Endodermal cell (in vitro differentiated cells): ENCODE measurements at regions not wholly inside any gene's neighbourhood (a gene's known extent, or its start where the extent isn't known, plus 50 kb on each side); places are given as distances from the start of the nearest gene placed in this dataset.
A peak's percentile ranks its signal among the peaks of the same experiment; 100 is the strongest.

Experiments
- DNase-seq: peaks from one replicate; pipeline ENCODE4 v3.0.0-alpha.2; 2017
- H3K27ac ChIP-seq: 2 replicates; pipeline ENCODE4 v1.5.1; 2013; ENCODE audit warnings: mild to moderate bottlenecking, low read depth, low read length, moderate library complexity
- H3K27me3 ChIP-seq: 2 replicates; pipeline ENCODE4 v1.6.1; 2013; ENCODE audit warnings: mild to moderate bottlenecking, low read length, moderate library complexity; ENCODE audit not compliant: insufficient read depth, control insufficient read depth, poor library complexity, severe bottlenecking
- H3K36me3 ChIP-seq: 2 replicates; pipeline ENCODE4 v1.7.0; 2013; ENCODE audit warnings: mild to moderate bottlenecking, low read length, moderate library complexity; ENCODE audit not compliant: control insufficient read depth, insufficient read depth
- H3K4me1 ChIP-seq: one replicate; pipeline ENCODE4 v1.7.0; 2013; ENCODE audit warnings: low read length; ENCODE audit not compliant: control insufficient read depth, insufficient read depth
- H3K4me3 ChIP-seq: 2 replicates; pipeline ENCODE4 v1.5.1; 2013; ENCODE audit warnings: mild to moderate bottlenecking, low read length, moderate library complexity
- H3K9ac ChIP-seq: 2 replicates; pipeline ENCODE4 v1.6.1; 2013; ENCODE audit warnings: mild to moderate bottlenecking, low read length, moderate library complexity; ENCODE audit not compliant: poor library complexity, severe bottlenecking; ENCODE audit errors: extremely low read depth
- H3K9me3 ChIP-seq: 2 replicates; pipeline ENCODE4 v1.6.1; 2013; ENCODE audit warnings: mild to moderate bottlenecking, low read length, moderate library complexity; ENCODE audit not compliant: control insufficient read depth
- H3K27ac Mint-ChIP-seq: 2 replicates; pipeline ENCODE4 v1.8.0; 2020; ENCODE audit warnings: mixed read lengths
- H3K27me3 Mint-ChIP-seq: 2 replicates; pipeline ENCODE4 v1.8.0; 2021; ENCODE audit warnings: mild to moderate bottlenecking, mixed read lengths; ENCODE audit not compliant: insufficient read depth
- H3K36me3 Mint-ChIP-seq: 2 replicates; pipeline ENCODE4 v1.8.0; 2020; ENCODE audit warnings: low read depth, mixed read lengths
- H3K4me1 Mint-ChIP-seq: 2 replicates; pipeline ENCODE4 v1.8.0; 2020; ENCODE audit warnings: mixed read lengths
- H3K4me3 Mint-ChIP-seq: 2 replicates; pipeline ENCODE4 v1.8.0; 2020; ENCODE audit warnings: mild to moderate bottlenecking, moderate library complexity, mixed read lengths
- H3K9me3 Mint-ChIP-seq: 2 replicates; pipeline ENCODE4 v1.8.0; 2020; ENCODE audit warnings: mild to moderate bottlenecking, mixed read lengths
- CTCF ChIP-seq: fragments of 200-600 bp; sonication (generic); conservative IDR thresholded peaks from 2 replicates; pipeline ENCODE4 v1.5.0; 2021; ENCODE audit warnings: antibody characterized with exemption, mild to moderate bottlenecking
- WGBS, 2 experiments: methylation state at CpG; one replicate each; pipeline versions ENCODE4 v1.1.5 to v1.1.7; 2013; ENCODE audit warnings: missing lambda C conversion rate in 2 of 2, mixed read lengths in 1 of 2; ENCODE audit not compliant: insufficient coverage in 1 of 2, insufficient read length in 1 of 2; 5-methylcytosine and 5-hydroxymethylcytosine counted together

GRCh38 chr15:70202756-70203155 lies 105.0 kb upstream of the TLE3 start:
- H3K27me3 ChIP-seq, result peaks cover 47% of the 10 kb centered on the region
- H3K27ac Mint-ChIP-seq, result no peak overlapping the region
- DNase-seq, result no peak
- peaks cover 54% of the 10 kb centered on the region for H3K27me3 Mint-ChIP-seq
- no peak overlapping the region for H3K4me3 Mint-ChIP-seq
- no peak overlapping the region for H3K27ac ChIP-seq
- H3K4me1 Mint-ChIP-seq, result peaks cover 5% of the 10 kb centered on the region
- no peaks in the 10 kb centered on the region for H3K4me1 ChIP-seq
- H3K4me3 ChIP-seq, result no peak overlapping the region
- 81 to 83% methylated on average over 2 of the region's 2 CpGs for WGBS, 2 experiments
- no peaks in the 10 kb centered on the region for H3K9me3 ChIP-seq
- H3K9ac ChIP-seq, result no peak overlapping the region
- no peaks in the 10 kb centered on the region for H3K36me3 ChIP-seq
- no peaks in the 10 kb centered on the region for H3K9me3 Mint-ChIP-seq
- no peak for TF ChIP-seq CTCF
- H3K36me3 Mint-ChIP-seq, result no peaks in the 10 kb centered on the region

- no peak overlapping the region for H3K4me3 ChIP-seq
- H3K36me3 Mint-ChIP-seq, result no peaks in the 10 kb centered on the region
- no peak for DNase-seq
- peaks cover under 1% of the 10 kb centered on the region for H3K4me1 ChIP-seq
- no peak overlapping the region for H3K4me3 Mint-ChIP-seq
- peaks cover 43% of the 10 kb centered on the region for H3K27me3 ChIP-seq
- H3K27ac Mint-ChIP-seq, result no peak overlapping the region
- H3K36me3 ChIP-seq, result no peaks in the 10 kb centered on the region
- H3K9ac ChIP-seq, result no peak overlapping the region
- TF ChIP-seq CTCF, result no peak
- H3K9me3 Mint-ChIP-seq, result no peaks in the 10 kb centered on the region
- peaks cover 61% of the 10 kb centered on the region for H3K27me3 Mint-ChIP-seq
- H3K4me1 Mint-ChIP-seq, result peaks cover 13% of the 10 kb centered on the region
- WGBS, 2 experiments, result 90 to 100% methylated on average over 1 to 6 of the region's 6 CpGs
- no peaks in the 10 kb centered on the region for H3K9me3 ChIP-seq
- H3K27ac ChIP-seq, result no peak overlapping the region
Observed at GRCh38 chr15:70201425-70201775, 103.7 kb upstream of the TLE3 start.

- H3K9me3 ChIP-seq, result no peaks in the 10 kb centered on the region
- 94 to 96% methylated on average over 15 to 23 of the region's 23 CpGs for WGBS, 2 experiments
- TF ChIP-seq CTCF, result no peak
- no peak overlapping the region for H3K4me3 Mint-ChIP-seq
- DNase-seq, result peak; percentile 12
- peaks cover 18% of the 10 kb centered on the region for H3K4me1 Mint-ChIP-seq
- H3K4me1 ChIP-seq, result peaks cover 7% of the 10 kb centered on the region
- no peaks in the 10 kb centered on the region for H3K36me3 ChIP-seq
- H3K4me3 ChIP-seq, result no peak overlapping the region
- H3K9ac ChIP-seq, result no peak overlapping the region
- H3K36me3 Mint-ChIP-seq, result no peaks in the 10 kb centered on the region
- H3K27ac ChIP-seq, result no peak overlapping the region
- peaks cover 38% of the 10 kb centered on the region for H3K27me3 ChIP-seq
- peaks cover 59% of the 10 kb centered on the region for H3K27me3 Mint-ChIP-seq
- no peak overlapping the region for H3K27ac Mint-ChIP-seq
- no peaks in the 10 kb centered on the region for H3K9me3 Mint-ChIP-seq
Observed at GRCh38 chr15:70200511-70201424, 103.1 kb upstream of the TLE3 start.
